IPS-NIHi11 (cell line): ENCODE measurements at regions not wholly inside any gene's neighbourhood (a gene's known extent, or its start where the extent isn't known, plus 50 kb on each side); places are given as distances from the start of the nearest gene placed in this dataset.
"Not testable (repeated sequence)": the region's sequence is repeated elsewhere in the genome, so short reads cannot be mapped to it uniquely, and the experiment has no call there.

Source experiments
- DNase-seq: peaks from one replicate; pipeline ENCODE4 v3.0.0; 2012; ENCODE audit warnings: mixed read lengths, low spot score

- not testable (repeated sequence) for DNase-seq
Observed at GRCh38 chr6:147651-148050, 144.6 kb upstream of the DUSP22 start.

- DNase-seq, result not testable (repeated sequence)
Observed at GRCh38 chr6:148051-148984, 144.0 kb upstream of the DUSP22 start.

GRCh38 chr6:150147-150546 is 142.1 kb upstream of the DUSP22 start:
- not testable (repeated sequence) for DNase-seq

GRCh38 chr6:152436-152835 is 139.9 kb upstream of the DUSP22 start:
- DNase-seq, result not testable (repeated sequence)

- DNase-seq, result not testable (repeated sequence)
Observed at GRCh38 chr6:153026-153425, 139.3 kb upstream of the DUSP22 start.

GRCh38 chr6:153867-154266 is 138.4 kb upstream of the DUSP22 start:
- not testable (repeated sequence) for DNase-seq

GRCh38 chr6:154321-155092 is 137.8 kb upstream of the DUSP22 start:
- DNase-seq, result not testable (repeated sequence)

- no peak for DNase-seq
Observed at GRCh38 chr6:156010-156409, 136.3 kb upstream of the DUSP22 start.

- DNase-seq, result not testable (repeated sequence)
Observed at GRCh38 chr6:156441-157140, 135.7 kb upstream of the DUSP22 start.

- DNase-seq, result not testable (repeated sequence)
Observed at GRCh38 chr6:157176-157575, 135.1 kb upstream of the DUSP22 start.

GRCh38 chr6:161657-162056 is 130.6 kb upstream of the DUSP22 start:
- DNase-seq, result not testable (repeated sequence)

- no peak for DNase-seq
Observed at GRCh38 chr6:164720-165119, 127.6 kb upstream of the DUSP22 start.

GRCh38 chr6:165263-165662 is 127.0 kb upstream of the DUSP22 start:
- DNase-seq, result no peak

- DNase-seq, result no peak
Observed at GRCh38 chr6:165906-166305, 126.4 kb upstream of the DUSP22 start.

GRCh38 chr6:168865-169455 is 123.3 kb upstream of the DUSP22 start:
- peak; percentile 51 for DNase-seq

- DNase-seq, result no peak
Observed at GRCh38 chr6:174036-174435, 118.3 kb upstream of the DUSP22 start.

- no peak for DNase-seq
Observed at GRCh38 chr6:175680-176079, 116.6 kb upstream of the DUSP22 start.

GRCh38 chr6:176766-177165 is 115.5 kb upstream of the DUSP22 start:
- DNase-seq, result no peak

- no peak for DNase-seq
Observed at GRCh38 chr6:178119-178518, 114.2 kb upstream of the DUSP22 start.

GRCh38 chr6:178929-179328 is 113.4 kb upstream of the DUSP22 start:
- DNase-seq, result not testable (repeated sequence)

GRCh38 chr6:179340-179950 is 112.8 kb upstream of the DUSP22 start:
- DNase-seq, result no peak
